Nephron (organoid): ENCODE measurements at regions not wholly inside any gene's neighbourhood (a gene's known extent, or its start where the extent isn't known, plus 50 kb on each side); places are given as distances from the start of the nearest gene placed in this dataset.

ENCODE experiments used
- H3K27ac Mint-ChIP-seq, 3 experiments: 2 replicates each; pipeline ENCODE4 v1.8.0; 2020; ENCODE audit warnings: mixed read lengths in 3 of 3, mild to moderate bottlenecking in 2 of 3, moderate library complexity in 1 of 3
- H3K27me3 Mint-ChIP-seq: 2 replicates; pipeline ENCODE4 v1.8.0; 2021; ENCODE audit warnings: low read depth, mild to moderate bottlenecking, moderate library complexity, mixed read lengths
- H3K36me3 Mint-ChIP-seq: 2 replicates; pipeline ENCODE4 v1.8.0; 2020; ENCODE audit warnings: low read depth, mixed read lengths
- H3K4me1 Mint-ChIP-seq: 2 replicates; pipeline ENCODE4 v1.8.0; 2020; ENCODE audit warnings: mixed read lengths
- H3K4me3 Mint-ChIP-seq, 3 experiments: 2 replicates each; pipeline ENCODE4 v1.8.0; 2020; ENCODE audit warnings: mild to moderate bottlenecking in 3 of 3, mixed read lengths in 3 of 3, moderate library complexity in 2 of 3
- H3K9me3 Mint-ChIP-seq: 2 replicates; pipeline ENCODE4 v1.8.0; 2020; ENCODE audit warnings: mixed read lengths
- TF ChIP-seq, protein P1 (sequence below), 3 experiments: fragments of 200-600 bp; sonication (generic); IDR thresholded peaks; one replicate each; pipeline ENCODE4 v1.5.0; 2021; ENCODE audit warnings: antibody characterized with exemption in 3 of 3; ENCODE audit not compliant: unreplicated experiment in 3 of 3

DNA sequence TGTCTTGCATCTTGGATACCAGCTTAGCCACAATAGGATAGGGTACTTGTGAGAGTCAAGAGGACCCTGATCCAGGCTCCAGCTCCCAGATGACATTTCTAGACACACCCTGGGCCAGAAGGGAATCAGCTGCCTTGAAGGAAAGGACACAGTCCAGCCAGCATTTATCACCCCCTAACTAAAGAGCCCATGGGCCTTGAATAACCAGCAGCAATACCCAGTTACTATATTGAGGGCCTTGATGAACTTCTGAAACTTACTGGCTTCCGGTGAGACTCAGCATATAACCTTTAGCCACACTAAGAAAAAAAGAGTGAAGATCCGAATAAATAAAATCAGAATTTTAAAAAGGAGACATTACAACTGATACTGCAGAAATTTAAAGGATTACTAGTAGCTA, 1135.4 kb downstream of the LRFN5 start:
- Mint-ChIP-seq H3K27ac (no peak overlapping the region), H3K4me1 (no peaks in the 10 kb centered on the region)
- TF ChIP-seq, protein P1, sequence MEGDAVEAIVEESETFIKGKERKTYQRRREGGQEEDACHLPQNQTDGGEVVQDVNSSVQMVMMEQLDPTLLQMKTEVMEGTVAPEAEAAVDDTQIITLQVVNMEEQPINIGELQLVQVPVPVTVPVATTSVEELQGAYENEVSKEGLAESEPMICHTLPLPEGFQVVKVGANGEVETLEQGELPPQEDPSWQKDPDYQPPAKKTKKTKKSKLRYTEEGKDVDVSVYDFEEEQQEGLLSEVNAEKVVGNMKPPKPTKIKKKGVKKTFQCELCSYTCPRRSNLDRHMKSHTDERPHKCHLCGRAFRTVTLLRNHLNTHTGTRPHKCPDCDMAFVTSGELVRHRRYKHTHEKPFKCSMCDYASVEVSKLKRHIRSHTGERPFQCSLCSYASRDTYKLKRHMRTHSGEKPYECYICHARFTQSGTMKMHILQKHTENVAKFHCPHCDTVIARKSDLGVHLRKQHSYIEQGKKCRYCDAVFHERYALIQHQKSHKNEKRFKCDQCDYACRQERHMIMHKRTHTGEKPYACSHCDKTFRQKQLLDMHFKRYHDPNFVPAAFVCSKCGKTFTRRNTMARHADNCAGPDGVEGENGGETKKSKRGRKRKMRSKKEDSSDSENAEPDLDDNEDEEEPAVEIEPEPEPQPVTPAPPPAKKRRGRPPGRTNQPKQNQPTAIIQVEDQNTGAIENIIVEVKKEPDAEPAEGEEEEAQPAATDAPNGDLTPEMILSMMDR (IDR thresholded peaks at IDR 0.05; ENCODE audit: unreplicated experiment in 3 of 3) = no peak

DNA sequence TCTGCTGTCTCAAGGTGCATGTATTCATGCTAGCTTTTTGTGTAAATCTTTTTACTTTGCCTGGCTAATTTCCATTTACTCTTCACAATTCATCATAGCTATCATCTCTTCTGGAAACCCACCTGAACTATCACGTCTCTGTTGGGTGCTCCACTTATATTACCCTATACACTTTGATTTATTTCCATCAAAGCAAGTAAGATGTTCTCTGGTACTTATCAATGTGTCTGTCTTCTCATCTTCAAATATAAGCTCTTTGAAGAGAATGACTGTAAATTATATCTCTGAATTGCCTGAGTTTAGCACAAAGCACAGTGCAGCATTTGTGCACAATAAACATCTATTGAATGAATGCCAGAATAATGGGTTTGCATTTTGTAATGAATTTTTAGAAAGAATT, 1129.7 kb downstream of the LRFN5 start:
- TF ChIP-seq, protein P1 (IDR thresholded peaks at IDR 0.05; ENCODE audit: unreplicated experiment in 3 of 3) = no peak
- Mint-ChIP-seq H3K36me3 (no peaks in the 10 kb centered on the region), H3K27me3 (no peaks in the 10 kb centered on the region), H3K4me1 (no peaks in the 10 kb centered on the region), H3K4me3 (no peak overlapping the region), H3K27ac (no peak overlapping the region), H3K9me3 (no peaks in the 10 kb centered on the region)

More for the DNA sequence above, 1135.4 kb downstream of the LRFN5 start:
- Mint-ChIP-seq H3K36me3 (no peaks in the 10 kb centered on the region), H3K9me3 (peaks cover 2% of the 10 kb centered on the region), H3K27me3 (no peaks in the 10 kb centered on the region), H3K4me3 (no peak overlapping the region)

DNA sequence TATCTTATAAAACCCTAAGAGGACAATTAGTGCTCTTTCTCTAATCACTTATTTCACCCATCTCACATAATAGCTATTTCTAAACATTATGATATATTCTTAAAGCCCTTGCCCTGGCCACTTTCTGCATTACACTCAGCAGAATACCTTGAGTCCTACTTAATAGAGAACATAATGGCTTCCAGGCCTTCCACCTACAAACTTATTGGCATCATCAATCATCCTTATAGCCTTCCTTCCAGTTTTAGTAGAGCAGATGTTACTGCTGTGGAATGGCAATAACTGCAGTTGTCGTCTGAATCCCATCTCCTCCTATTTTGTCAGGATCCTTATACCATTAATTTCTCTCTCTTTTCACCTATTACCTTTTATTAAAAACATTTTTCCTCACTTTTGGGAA, 1127.4 kb downstream of the LRFN5 start:
- TF ChIP-seq, protein P1 (IDR thresholded peaks at IDR 0.05; ENCODE audit: unreplicated experiment in 3 of 3) = no peak
- Mint-ChIP-seq H3K27ac (no peak overlapping the region), H3K36me3 (no peaks in the 10 kb centered on the region), H3K27me3 (no peaks in the 10 kb centered on the region), H3K4me1 (no peaks in the 10 kb centered on the region), H3K4me3 (no peak overlapping the region), H3K9me3 (no peaks in the 10 kb centered on the region)

DNA sequence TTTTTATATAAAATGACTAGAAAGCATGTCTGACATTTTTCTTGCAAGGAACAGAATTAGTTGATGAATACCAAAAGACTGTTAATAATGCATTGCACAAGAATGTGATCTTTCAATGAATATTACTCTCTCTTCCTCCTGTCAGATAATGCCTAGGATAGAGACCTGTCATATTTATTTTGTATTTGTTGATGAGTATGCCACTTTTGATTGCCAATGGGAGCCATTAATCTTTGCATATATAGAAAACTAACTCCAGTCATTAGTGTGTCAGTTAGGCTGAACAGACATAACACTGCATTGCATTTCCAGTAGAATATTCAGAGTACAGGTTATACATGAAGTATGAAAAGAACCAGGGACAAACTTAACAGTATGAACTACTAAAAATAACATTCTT, 1125.3 kb downstream of the LRFN5 start:
- no peaks in the 10 kb centered on the region for H3K4me1 Mint-ChIP-seq
- H3K36me3 Mint-ChIP-seq = no peaks in the 10 kb centered on the region
- H3K4me3 Mint-ChIP-seq = no peak overlapping the region
- H3K27me3 Mint-ChIP-seq = no peaks in the 10 kb centered on the region
- TF ChIP-seq, protein P1 (IDR thresholded peaks at IDR 0.05; ENCODE audit: unreplicated experiment in 3 of 3) = no peak
- no peak overlapping the region for H3K27ac Mint-ChIP-seq
- H3K9me3 Mint-ChIP-seq = no peaks in the 10 kb centered on the region

DNA sequence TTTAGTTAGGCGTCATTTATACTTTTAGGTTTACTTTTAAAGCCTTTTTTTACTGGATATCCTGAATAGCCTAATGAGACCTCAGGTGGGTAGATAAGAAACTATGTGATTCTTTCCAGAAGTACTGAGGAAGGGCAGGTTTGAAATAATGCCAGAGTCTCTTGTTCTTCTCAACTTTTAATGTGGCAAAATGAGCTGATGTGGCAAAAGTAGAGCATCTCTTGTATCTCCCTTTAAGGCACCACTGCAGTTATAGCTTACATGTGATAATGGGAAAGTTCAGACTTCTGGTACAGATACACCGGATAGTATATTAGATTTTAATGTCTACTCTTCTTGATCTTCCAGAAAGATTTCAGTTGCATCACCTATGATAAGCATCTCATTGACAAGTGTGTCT, 1124.8 kb downstream of the LRFN5 start:
- no peaks in the 10 kb centered on the region for H3K36me3 Mint-ChIP-seq
- H3K4me3 Mint-ChIP-seq = no peak overlapping the region
- no peak overlapping the region for H3K27ac Mint-ChIP-seq
- no peaks in the 10 kb centered on the region for H3K27me3 Mint-ChIP-seq
- TF ChIP-seq, protein P1 (IDR thresholded peaks at IDR 0.05; ENCODE audit: unreplicated experiment in 3 of 3) = no peak
- no peaks in the 10 kb centered on the region for H3K9me3 Mint-ChIP-seq
- no peaks in the 10 kb centered on the region for H3K4me1 Mint-ChIP-seq

DNA sequence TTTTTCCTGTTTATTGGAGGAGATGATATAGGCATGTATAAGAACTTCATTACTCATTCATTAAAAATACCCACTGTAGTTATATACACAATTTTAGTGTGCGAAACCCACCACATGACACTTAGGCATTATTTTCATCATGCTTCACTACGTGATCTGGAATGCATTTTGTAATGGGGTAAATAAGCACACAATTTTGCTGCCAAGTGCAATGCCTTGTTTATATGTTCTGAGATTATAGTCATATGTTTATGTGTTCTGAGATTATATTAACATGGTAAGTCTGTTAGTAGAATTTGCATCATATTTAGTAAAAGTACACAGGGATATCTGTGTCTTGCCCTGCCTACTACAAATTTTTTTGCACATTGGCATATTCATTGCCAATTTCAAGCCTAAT, 1123.0 kb downstream of the LRFN5 start:
- no peaks in the 10 kb centered on the region for H3K27me3 Mint-ChIP-seq
- no peaks in the 10 kb centered on the region for H3K9me3 Mint-ChIP-seq
- no peaks in the 10 kb centered on the region for H3K4me1 Mint-ChIP-seq
- TF ChIP-seq, protein P1 (IDR thresholded peaks at IDR 0.05; ENCODE audit: unreplicated experiment in 3 of 3) = no peak
- no peak overlapping the region for H3K27ac Mint-ChIP-seq
- no peak overlapping the region for H3K4me3 Mint-ChIP-seq
- H3K36me3 Mint-ChIP-seq = no peaks in the 10 kb centered on the region
